Panc1 (cell line): ENCODE measurements at regions not wholly inside any gene's neighbourhood (a gene's known extent, or its start where the extent isn't known, plus 50 kb on each side); places are given as distances from the start of the nearest gene placed in this dataset.

ENCODE experiments used
- ATAC-seq: fragments of 200-7000 bp; cut with Tn5 transposase; 2 replicates; pipeline ENCODE4 v1.9.1; 2020; ENCODE audit warnings: mild to moderate bottlenecking, moderate library complexity
- BruUV-seq: library from RNA; stranded (reverse); fragments of 400-500 nt; replicated peaks from 2 replicates; lab custom pipeline; 2021; lab: Mats Ljungman, UMichigan
- CTCF ChIA-PET: fragments of 300-600 bp; sonication (Branson Sonifier 250); formaldehyde crosslinking; loops from one replicate; lab custom pipeline; 2022; ENCODE audit warnings: antibody characterized with exemption; lab: Charles Lee
- POLR2A ChIA-PET: fragments of 300-600 bp; sonication (Branson Sonifier 250); formaldehyde crosslinking; loops from one replicate; lab custom pipeline; 2022; ENCODE audit warnings: antibody characterized with exemption; lab: Charles Lee
- DNase-seq: peaks from one replicate; pipeline ENCODE4 v3.0.0-alpha.2; 2010; ENCODE audit warnings: low read depth, low spot score
- H3K27ac ChIP-seq: 2 replicates; pipeline ENCODE4 v1.5.1; 2011; ENCODE audit warnings: mild to moderate bottlenecking, low read length, inconsistent platforms
- H3K27me3 ChIP-seq: fragments of 200-500 bp; sonication (Bioruptor generic); 2 replicates; pipeline ENCODE4 v1.6.0; 2014; ENCODE audit warnings: low read length, inconsistent platforms; ENCODE audit not compliant: control insufficient read depth, insufficient read depth
- H3K36me3 ChIP-seq: fragments of 200-500 bp; sonication (Bioruptor generic); 2 replicates; pipeline ENCODE4 v1.5.1; 2014; ENCODE audit warnings: inconsistent platforms, mild to moderate bottlenecking, low read length, moderate library complexity; ENCODE audit not compliant: control insufficient read depth, insufficient read depth
- H3K4me1 ChIP-seq: 2 replicates; pipeline ENCODE4 v1.5.1; 2011; ENCODE audit warnings: inconsistent platforms, mild to moderate bottlenecking, low read length, moderate library complexity; ENCODE audit not compliant: control insufficient read depth, insufficient read depth
- H3K4me3 ChIP-seq, 2 experiments: 2 replicates each; pipeline ENCODE4 v1.5.1; 2011 to 2012; ENCODE audit warnings: low read depth in 2 of 2, low read length in 2 of 2, mild to moderate bottlenecking in 2 of 2, inconsistent platforms in 1 of 2, moderate library complexity in 1 of 2
- H3K9me3 ChIP-seq: fragments of 200-500 bp; sonication (Bioruptor generic); 2 replicates; pipeline ENCODE4 v1.5.1; 2014; ENCODE audit warnings: low read depth, mild to moderate bottlenecking, inconsistent platforms, low read length, moderate library complexity; ENCODE audit not compliant: control insufficient read depth, insufficient read depth
- POLR2AphosphoS5 ChIP-seq: IDR thresholded peaks from 2 replicates; pipeline ENCODE4 v1.6.1; 2012; ENCODE audit warnings: mild to moderate bottlenecking, low read depth, low read length, moderate library complexity
- SIN3A ChIP-seq: IDR thresholded peaks from 2 replicates; pipeline ENCODE4 v1.6.1; 2012; ENCODE audit warnings: low read depth, mild to moderate bottlenecking, low read length, moderate library complexity, borderline replicate concordance; ENCODE audit not compliant: insufficient read depth
- TCF7L2 ChIP-seq: IDR thresholded peaks from 2 replicates; pipeline ENCODE4 v1.6.1; 2011; ENCODE audit warnings: mild to moderate bottlenecking, low read depth, low read length, inconsistent platforms
- in situ Hi-C: cut with HindIII; loops from 2 replicates; pipeline ENCODE4 v1.10.0; 2016; ENCODE audit warnings: low sequenced_read_pairs, low pct_unique_long_range_greater_than_20kb
- intact Hi-C: fragments of 100-400 bp; cut with micrococcal nuclease; formaldehyde crosslinking; loops from one replicate; pipeline ENCODE4 v1.10.0; 2022; ENCODE audit not compliant: unreplicated experiment
- TF ChIP-seq, protein P1 (sequence below): fragments of 450-650 bp; IDR thresholded peaks from 2 replicates; pipeline ENCODE4 v1.5.1; 2017; ENCODE audit warnings: mild to moderate bottlenecking
- TF ChIP-seq, protein P2 (sequence below), 2 experiments: IDR thresholded peaks; 2 replicates each; pipeline ENCODE4 v1.6.1; 2011 to 2012; ENCODE audit warnings: low read depth in 2 of 2, control low read depth in 1 of 2, low read length in 1 of 2, mild to moderate bottlenecking in 1 of 2, moderate library complexity in 1 of 2; ENCODE audit not compliant: insufficient read depth in 1 of 2

GRCh38 chr13:34265046-34265679, 447.2 kb downstream of the RFC3 start:
- Histone ChIP-seq H3K9me3 (no peaks in the 10 kb centered on the region), H3K27ac (no peak overlapping the region), H3K36me3 (no peaks in the 10 kb centered on the region), H3K4me1 (no peaks in the 10 kb centered on the region), H3K27me3 (no peaks in the 10 kb centered on the region), H3K4me3 (no peak overlapping the region)
- no TSS peak for BruUV-seq
- no peak for DNase-seq
- ChIA-PET POLR2A (no interaction called here), CTCF (no interaction called here)
- no peak for ATAC-seq
- intact Hi-C loops, result no loop called here
- TF ChIP-seq, protein P1, sequence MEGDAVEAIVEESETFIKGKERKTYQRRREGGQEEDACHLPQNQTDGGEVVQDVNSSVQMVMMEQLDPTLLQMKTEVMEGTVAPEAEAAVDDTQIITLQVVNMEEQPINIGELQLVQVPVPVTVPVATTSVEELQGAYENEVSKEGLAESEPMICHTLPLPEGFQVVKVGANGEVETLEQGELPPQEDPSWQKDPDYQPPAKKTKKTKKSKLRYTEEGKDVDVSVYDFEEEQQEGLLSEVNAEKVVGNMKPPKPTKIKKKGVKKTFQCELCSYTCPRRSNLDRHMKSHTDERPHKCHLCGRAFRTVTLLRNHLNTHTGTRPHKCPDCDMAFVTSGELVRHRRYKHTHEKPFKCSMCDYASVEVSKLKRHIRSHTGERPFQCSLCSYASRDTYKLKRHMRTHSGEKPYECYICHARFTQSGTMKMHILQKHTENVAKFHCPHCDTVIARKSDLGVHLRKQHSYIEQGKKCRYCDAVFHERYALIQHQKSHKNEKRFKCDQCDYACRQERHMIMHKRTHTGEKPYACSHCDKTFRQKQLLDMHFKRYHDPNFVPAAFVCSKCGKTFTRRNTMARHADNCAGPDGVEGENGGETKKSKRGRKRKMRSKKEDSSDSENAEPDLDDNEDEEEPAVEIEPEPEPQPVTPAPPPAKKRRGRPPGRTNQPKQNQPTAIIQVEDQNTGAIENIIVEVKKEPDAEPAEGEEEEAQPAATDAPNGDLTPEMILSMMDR, result no peak
- TF ChIP-seq, protein P2, sequence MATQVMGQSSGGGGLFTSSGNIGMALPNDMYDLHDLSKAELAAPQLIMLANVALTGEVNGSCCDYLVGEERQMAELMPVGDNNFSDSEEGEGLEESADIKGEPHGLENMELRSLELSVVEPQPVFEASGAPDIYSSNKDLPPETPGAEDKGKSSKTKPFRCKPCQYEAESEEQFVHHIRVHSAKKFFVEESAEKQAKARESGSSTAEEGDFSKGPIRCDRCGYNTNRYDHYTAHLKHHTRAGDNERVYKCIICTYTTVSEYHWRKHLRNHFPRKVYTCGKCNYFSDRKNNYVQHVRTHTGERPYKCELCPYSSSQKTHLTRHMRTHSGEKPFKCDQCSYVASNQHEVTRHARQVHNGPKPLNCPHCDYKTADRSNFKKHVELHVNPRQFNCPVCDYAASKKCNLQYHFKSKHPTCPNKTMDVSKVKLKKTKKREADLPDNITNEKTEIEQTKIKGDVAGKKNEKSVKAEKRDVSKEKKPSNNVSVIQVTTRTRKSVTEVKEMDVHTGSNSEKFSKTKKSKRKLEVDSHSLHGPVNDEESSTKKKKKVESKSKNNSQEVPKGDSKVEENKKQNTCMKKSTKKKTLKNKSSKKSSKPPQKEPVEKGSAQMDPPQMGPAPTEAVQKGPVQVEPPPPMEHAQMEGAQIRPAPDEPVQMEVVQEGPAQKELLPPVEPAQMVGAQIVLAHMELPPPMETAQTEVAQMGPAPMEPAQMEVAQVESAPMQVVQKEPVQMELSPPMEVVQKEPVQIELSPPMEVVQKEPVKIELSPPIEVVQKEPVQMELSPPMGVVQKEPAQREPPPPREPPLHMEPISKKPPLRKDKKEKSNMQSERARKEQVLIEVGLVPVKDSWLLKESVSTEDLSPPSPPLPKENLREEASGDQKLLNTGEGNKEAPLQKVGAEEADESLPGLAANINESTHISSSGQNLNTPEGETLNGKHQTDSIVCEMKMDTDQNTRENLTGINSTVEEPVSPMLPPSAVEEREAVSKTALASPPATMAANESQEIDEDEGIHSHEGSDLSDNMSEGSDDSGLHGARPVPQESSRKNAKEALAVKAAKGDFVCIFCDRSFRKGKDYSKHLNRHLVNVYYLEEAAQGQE (IDR thresholded peaks at IDR 0.05; ENCODE audit: insufficient read depth in 1 of 2, low read depth in 2 of 2, low read length in 1 of 2), result no peak
- no peak for TF ChIP-seq TCF7L2
- no peak for TF ChIP-seq POLR2AphosphoS5
- TF ChIP-seq SIN3A, result no peak
- in situ Hi-C loops, result no loop called here

DNA sequence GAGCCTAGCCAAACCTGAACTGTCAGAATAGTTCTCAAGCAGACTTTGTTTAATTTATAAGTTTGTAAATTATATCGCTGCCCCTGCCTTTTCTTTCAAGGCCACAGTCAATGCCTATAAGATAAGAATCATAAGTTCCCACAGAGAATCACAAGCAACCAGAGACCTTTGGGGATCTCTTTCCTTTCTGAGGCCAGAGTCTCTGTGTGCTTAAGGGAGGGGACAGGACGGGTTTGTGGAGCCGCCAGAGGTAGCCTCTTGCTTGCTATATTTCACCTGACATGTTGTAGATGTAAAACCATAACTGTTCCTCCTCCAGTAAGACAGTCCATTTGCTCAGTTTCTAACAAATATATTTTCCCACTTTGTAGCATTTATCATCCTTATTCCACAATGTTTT, 458.8 kb downstream of the RFC3 start:
- ATAC-seq (no peak), DNase-seq (no peak)
- H3K4me1 ChIP-seq, result no peaks in the 10 kb centered on the region
- no TSS peak for BruUV-seq
- TF ChIP-seq POLR2AphosphoS5 (no peak), TCF7L2 (no peak), SIN3A (no peak)
- TF ChIP-seq, protein P2 (IDR thresholded peaks at IDR 0.05; ENCODE audit: insufficient read depth in 1 of 2, low read depth in 2 of 2, low read length in 1 of 2), result no peak
- TF ChIP-seq, protein P1, result no peak
- H3K36me3 ChIP-seq, result no peaks in the 10 kb centered on the region
- POLR2A ChIA-PET, result no interaction called here
- H3K27ac ChIP-seq, result no peak overlapping the region
- H3K9me3 ChIP-seq, result no peaks in the 10 kb centered on the region
- in situ Hi-C loops, result no loop called here
- intact Hi-C loops, result no loop called here
- CTCF ChIA-PET, result no interaction called here
- no peak overlapping the region for H3K4me3 ChIP-seq
- no peaks in the 10 kb centered on the region for H3K27me3 ChIP-seq
